ENCODE measurements at regions not wholly inside any gene's neighbourhood (a gene's known extent, or its start where the extent isn't known, plus 50 kb on each side); places are given as distances from the start of the nearest gene placed in this dataset.

GRCh38 chr9:113794721-113795120 is 81.4 kb upstream of the ZNF618 start:
- Mint-ChIP-seq H3K27ac (no peak overlapping the region), H3K4me1 (peaks cover 9% of the 10 kb centered on the region), H3K4me3 (no peak overlapping the region), H3K36me3 (ENCODE audit: low read depth) (no peaks in the 10 kb centered on the region), H3K9me3 (no peaks in the 10 kb centered on the region), H3K27me3 (ENCODE audit: low read depth) (peaks cover 13% of the 10 kb centered on the region)
- no peak for TF ChIP-seq CTCF (IDR thresholded peaks at IDR 0.05; ENCODE audit: unreplicated experiment in 3 of 3)

GRCh38 chr9:113795811-113796392 is 80.2 kb upstream of the ZNF618 start:
- Mint-ChIP-seq H3K4me3 (no peak overlapping the region), H3K27ac (no peak overlapping the region), H3K36me3 (ENCODE audit: low read depth) (no peaks in the 10 kb centered on the region), H3K27me3 (ENCODE audit: low read depth) (peaks cover 17% of the 10 kb centered on the region), H3K4me1 (peaks cover 5% of the 10 kb centered on the region), H3K9me3 (no peaks in the 10 kb centered on the region)
- TF ChIP-seq CTCF (IDR thresholded peaks at IDR 0.05; ENCODE audit: unreplicated experiment in 3 of 3), result no peak

GRCh38 chr9:113796646-113797426 is 79.3 kb upstream of the ZNF618 start:
- Mint-ChIP-seq H3K36me3 (ENCODE audit: low read depth) (no peaks in the 10 kb centered on the region), H3K4me1 (peaks cover 5% of the 10 kb centered on the region), H3K27ac (no peak overlapping the region), H3K4me3 (no peak overlapping the region), H3K9me3 (no peaks in the 10 kb centered on the region), H3K27me3 (ENCODE audit: low read depth) (peaks cover 16% of the 10 kb centered on the region)
- no peak for TF ChIP-seq CTCF (IDR thresholded peaks at IDR 0.05; ENCODE audit: unreplicated experiment in 3 of 3)

- H3K27me3 Mint-ChIP-seq (ENCODE audit: low read depth), result peaks cover 11% of the 10 kb centered on the region
- TF ChIP-seq CTCF (IDR thresholded peaks at IDR 0.05; ENCODE audit: unreplicated experiment in 3 of 3), result no peak
- no peak overlapping the region for H3K27ac Mint-ChIP-seq
- H3K36me3 Mint-ChIP-seq (ENCODE audit: low read depth), result no peaks in the 10 kb centered on the region
- peaks cover 5% of the 10 kb centered on the region for H3K4me1 Mint-ChIP-seq
- no peak overlapping the region for H3K4me3 Mint-ChIP-seq
- H3K9me3 Mint-ChIP-seq, result no peaks in the 10 kb centered on the region
Observed at GRCh38 chr9:113798062-113799030, 77.8 kb upstream of the ZNF618 start.

- no peak for TF ChIP-seq CTCF (IDR thresholded peaks at IDR 0.05; ENCODE audit: unreplicated experiment in 3 of 3)
- no peaks in the 10 kb centered on the region for H3K36me3 Mint-ChIP-seq (ENCODE audit: low read depth)
- H3K27ac Mint-ChIP-seq, result no peak overlapping the region
- H3K4me1 Mint-ChIP-seq, result peaks cover 5% of the 10 kb centered on the region
- H3K9me3 Mint-ChIP-seq, result no peaks in the 10 kb centered on the region
- H3K4me3 Mint-ChIP-seq, result no peak overlapping the region
- H3K27me3 Mint-ChIP-seq (ENCODE audit: low read depth), result peaks cover 11% of the 10 kb centered on the region
Observed at GRCh38 chr9:113800276-113800675, 75.8 kb upstream of the ZNF618 start.
